Transverse colon (tissue), 4 donors: ENCODE measurements at regions not wholly inside any gene's neighbourhood (a gene's known extent, or its start where the extent isn't known, plus 50 kb on each side); places are given as distances from the start of the nearest gene placed in this dataset.

ENCODE experiments used
- DNase-seq: peaks from one replicate; pipeline ENCODE4 v3.0.0-alpha.2; 2019
- H3K27ac ChIP-seq, 4 donors: fragments of 200-600 bp; sonication (generic); 2 replicates each; pipeline ENCODE4 v1.5.1; 2016 to 2018; ENCODE audit warnings: inconsistent platforms in 4 of 4
- H3K27me3 ChIP-seq: fragments of 200-600 bp; sonication (generic); 2 replicates; pipeline ENCODE4 v1.5.1; 2017; ENCODE audit warnings: inconsistent platforms
- H3K36me3 ChIP-seq, 4 donors: fragments of 200-600 bp; sonication (generic); 2 replicates each; pipeline ENCODE4 v1.5.1; 2017 to 2019; ENCODE audit warnings: inconsistent platforms in 4 of 4
- H3K4me1 ChIP-seq, 4 donors: fragments of 200-600 bp; sonication (generic); 2 replicates each; pipeline ENCODE4 v1.5.1; 2017 to 2020; ENCODE audit warnings: inconsistent platforms in 4 of 4
- H3K4me3 ChIP-seq, 4 donors: fragments of 200-600 bp; sonication (generic); 1 replicate in 1 of 4; 2 replicates in 3 of 4; pipeline versions ENCODE4 v1.5.1 to v1.6.1; 2017 to 2019; ENCODE audit warnings: inconsistent platforms in 4 of 4
- H3K9me3 ChIP-seq, 2 donors: fragments of 200-600 bp; sonication (generic); 2 replicates each; pipeline ENCODE4 v1.5.1; 2017 to 2019; ENCODE audit warnings: inconsistent platforms in 2 of 2
- EP300 ChIP-seq: sonication (generic); formaldehyde crosslinking; IDR thresholded peaks from one replicate; pipeline ENCODE4 v1.6.1; 2017; ENCODE audit warnings: antibody characterized with exemption, low read depth
- POLR2A ChIP-seq: fragments of 450-650 bp; IDR thresholded peaks from one replicate; pipeline ENCODE4 v1.6.1; 2016; ENCODE audit warnings: antibody characterized with exemption, mild to moderate bottlenecking, moderate library complexity
- POLR2AphosphoS5 ChIP-seq, 3 donors: sonication (generic); formaldehyde crosslinking; IDR thresholded peaks; one replicate each; pipeline ENCODE4 v1.6.1; 2016; ENCODE audit warnings: antibody characterized with exemption in 3 of 3
- WGBS, 2 donors: methylation state at CpG; one replicate each; pipeline ENCODE4 v1.1.5; 2018; ENCODE audit warnings: low coverage in 1 of 2; 5-methylcytosine and 5-hydroxymethylcytosine counted together
- in situ Hi-C, 4 donors: fragments of 200-750 bp; cut with MboI; loops; one replicate each; pipeline versions ENCODE4 v1.15.0 to v1.15.1; 2017; ENCODE audit warnings: low sequenced_read_pairs in 3 of 4, low pct_ligation_motif_present in 1 of 4, low pct_unique_long_range_greater_than_20kb in 1 of 4
- intact Hi-C: fragments of 100-400 bp; cut with DNase I; formaldehyde crosslinking; loops from one replicate; pipeline ENCODE4 v1.15.1; 2023; ENCODE audit warnings: low total_unique reads
- TF ChIP-seq, protein P1 (sequence below), 5 experiments: fragments of 200-600 bp in 3 of 5; fragments of 450-650 bp in 2 of 5; sonication (generic) in 3 of 5; IDR thresholded peaks; 1 replicate in 2 of 5; 2 replicates in 3 of 5; pipeline ENCODE4 v1.5.1; 2016 to 2017; ENCODE audit warnings: antibody characterized with exemption in 5 of 5, inconsistent platforms in 3 of 5, mild to moderate bottlenecking in 2 of 5, moderate library complexity in 1 of 5

DNA sequence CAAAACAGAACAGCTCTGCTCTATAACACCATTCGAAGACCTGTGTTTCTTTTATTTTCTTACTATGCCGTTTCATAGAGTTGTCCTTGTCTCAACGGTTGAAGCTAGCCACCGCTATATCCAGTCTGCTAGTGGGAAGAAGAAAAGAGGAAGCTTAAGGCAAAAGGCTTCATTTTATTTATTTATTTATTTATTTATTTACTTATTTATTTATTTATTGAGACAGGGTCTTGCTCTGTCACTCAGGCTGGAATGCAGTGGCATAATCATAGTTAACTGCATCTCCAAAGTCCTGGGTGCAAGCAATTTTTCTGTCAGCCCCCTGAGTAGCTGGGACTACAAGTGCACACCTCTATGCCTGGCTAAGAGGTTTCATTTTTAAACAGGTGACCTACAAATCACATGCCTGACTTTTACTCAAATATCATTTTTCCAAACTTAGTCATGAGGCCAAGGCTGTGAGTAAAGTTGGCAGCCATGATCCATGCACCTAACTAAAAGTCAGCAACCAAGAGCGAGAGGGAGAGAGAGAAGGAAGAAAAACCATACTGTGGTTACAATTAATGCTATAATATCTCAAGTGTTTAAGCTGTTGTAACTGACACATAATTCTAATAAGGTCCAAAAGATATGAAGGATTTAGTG is 1305.3 kb upstream of the LRRTM3 start:
- Histone ChIP-seq H3K36me3 (no peaks in the 10 kb centered on the region), H3K27ac (no peak overlapping the region), H3K27me3 (no peaks in the 10 kb centered on the region), H3K4me3 (no peak overlapping the region), H3K9me3 (peaks cover under 1 to 3% of the 10 kb centered on the region in 2 donors), H3K4me1 (no peaks in the 10 kb centered on the region)
- intact Hi-C loops, result no loop called here
- in situ Hi-C loops, result no loop called here
- DNase-seq, result no peak
- TF ChIP-seq EP300, result no peak
- no peak for TF ChIP-seq POLR2A
- TF ChIP-seq, protein P1, sequence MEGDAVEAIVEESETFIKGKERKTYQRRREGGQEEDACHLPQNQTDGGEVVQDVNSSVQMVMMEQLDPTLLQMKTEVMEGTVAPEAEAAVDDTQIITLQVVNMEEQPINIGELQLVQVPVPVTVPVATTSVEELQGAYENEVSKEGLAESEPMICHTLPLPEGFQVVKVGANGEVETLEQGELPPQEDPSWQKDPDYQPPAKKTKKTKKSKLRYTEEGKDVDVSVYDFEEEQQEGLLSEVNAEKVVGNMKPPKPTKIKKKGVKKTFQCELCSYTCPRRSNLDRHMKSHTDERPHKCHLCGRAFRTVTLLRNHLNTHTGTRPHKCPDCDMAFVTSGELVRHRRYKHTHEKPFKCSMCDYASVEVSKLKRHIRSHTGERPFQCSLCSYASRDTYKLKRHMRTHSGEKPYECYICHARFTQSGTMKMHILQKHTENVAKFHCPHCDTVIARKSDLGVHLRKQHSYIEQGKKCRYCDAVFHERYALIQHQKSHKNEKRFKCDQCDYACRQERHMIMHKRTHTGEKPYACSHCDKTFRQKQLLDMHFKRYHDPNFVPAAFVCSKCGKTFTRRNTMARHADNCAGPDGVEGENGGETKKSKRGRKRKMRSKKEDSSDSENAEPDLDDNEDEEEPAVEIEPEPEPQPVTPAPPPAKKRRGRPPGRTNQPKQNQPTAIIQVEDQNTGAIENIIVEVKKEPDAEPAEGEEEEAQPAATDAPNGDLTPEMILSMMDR (IDR thresholded peaks at IDR 0.05), result no peak
- no peak for TF ChIP-seq POLR2AphosphoS5 (IDR thresholded peaks at IDR 0.05)
- 87 to 90% methylated on average over 5 of the region's 5 CpGs for whole genome bisulfite sequencing, 2 donors

DNA sequence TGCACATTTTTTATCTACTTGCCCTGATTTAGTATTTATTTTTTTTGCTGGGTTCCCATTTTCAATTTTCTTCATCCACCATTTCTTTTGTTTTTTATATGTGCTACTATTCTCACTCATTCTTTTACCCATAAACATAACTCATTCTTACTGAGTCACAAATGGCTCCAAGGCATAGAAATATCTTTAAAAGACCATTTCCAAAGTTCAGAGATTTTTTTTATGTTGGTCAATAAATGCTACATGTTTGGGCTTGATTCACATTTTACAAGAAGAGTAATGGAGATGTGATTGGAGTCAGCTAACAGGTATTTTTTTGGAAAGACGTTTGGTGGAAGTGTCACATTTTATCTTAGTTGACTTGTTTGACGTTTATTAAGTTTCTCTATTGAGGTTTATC is 1303.2 kb upstream of the LRRTM3 start:
- Histone ChIP-seq H3K27me3 (no peaks in the 10 kb centered on the region), H3K27ac (no peak overlapping the region), H3K4me1 (no peaks in the 10 kb centered on the region), H3K36me3 (no peaks in the 10 kb centered on the region), H3K4me3 (no peak overlapping the region), H3K9me3 (no peaks in the 10 kb centered on the region)
- 76 to 100% methylated on average over 2 of the region's 2 CpGs for WGBS, 2 donors
- in situ Hi-C loops, result no loop called here
- intact Hi-C loops, result no loop called here
- TF ChIP-seq EP300, result no peak
- TF ChIP-seq, protein P1 (IDR thresholded peaks at IDR 0.05), result no peak
- no peak for TF ChIP-seq POLR2A
- TF ChIP-seq POLR2AphosphoS5 (IDR thresholded peaks at IDR 0.05), result no peak
- DNase-seq, result no peak

DNA sequence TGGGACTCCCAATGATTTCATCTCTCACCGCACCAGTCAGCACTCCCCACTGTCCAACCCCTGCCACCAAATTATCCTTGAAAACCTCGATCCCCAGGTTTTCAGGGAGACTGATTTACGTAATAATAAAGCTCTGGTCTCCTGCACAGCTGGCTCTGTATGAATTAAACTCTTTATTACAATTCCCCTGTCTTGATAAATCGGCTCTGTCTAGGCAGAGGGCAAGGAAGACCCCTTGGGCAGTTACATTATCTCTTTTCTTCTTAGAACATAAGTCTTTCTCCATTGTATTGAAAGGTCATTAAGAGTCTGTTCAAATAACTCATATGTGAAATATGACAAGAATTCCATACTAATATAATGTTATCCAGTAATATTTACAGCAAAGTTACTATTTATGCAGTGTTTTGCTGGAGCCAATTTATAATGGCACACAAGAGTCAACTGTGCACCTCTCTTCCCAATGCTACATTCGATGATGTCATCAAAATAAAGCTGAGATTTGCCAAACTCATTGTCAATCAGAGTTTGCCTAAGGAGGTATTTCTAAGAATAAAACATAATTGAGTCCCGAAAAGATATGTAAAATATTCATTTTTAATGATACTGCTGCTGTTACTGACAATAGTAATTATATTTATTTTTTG is 1297.2 kb upstream of the LRRTM3 start:
- intact Hi-C loops, result no loop called here

DNA sequence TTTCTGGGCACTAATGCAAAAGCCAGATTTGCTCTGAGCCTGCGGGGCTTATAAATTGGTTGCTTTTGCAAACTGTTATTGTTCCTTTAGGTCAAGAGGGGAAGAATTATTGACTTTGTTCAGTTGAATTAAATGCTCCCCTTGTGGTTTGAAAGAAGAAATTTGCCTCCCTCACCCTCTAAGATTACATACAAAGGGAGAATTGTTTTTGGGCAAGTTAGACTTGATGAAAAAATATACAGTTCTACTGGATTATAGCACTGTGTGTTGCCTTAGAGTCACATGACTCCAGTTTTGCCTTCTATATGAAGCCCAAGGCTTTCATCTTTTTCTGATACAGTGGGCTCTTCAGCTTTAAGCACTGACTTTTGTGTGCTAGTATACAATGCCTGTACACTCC is 1265.8 kb upstream of the LRRTM3 start:
- TF ChIP-seq, protein P1 (IDR thresholded peaks at IDR 0.05), result no peak
- TF ChIP-seq POLR2AphosphoS5 (IDR thresholded peaks at IDR 0.05), result no peak
- no peak for TF ChIP-seq EP300
- TF ChIP-seq POLR2A, result no peak
- WGBS, 2 donors, result 75 to 100% methylated on average over 1 of the region's 1 CpG
- intact Hi-C loops (no loop called here), in situ Hi-C loops (no loop called here)
- no peak for DNase-seq
- Histone ChIP-seq H3K27me3 (no peaks in the 10 kb centered on the region), H3K36me3 (no peaks in the 10 kb centered on the region), H3K27ac (no peak overlapping the region), H3K4me1 (no peaks in the 10 kb centered on the region), H3K9me3 (no peaks in the 10 kb centered on the region), H3K4me3 (no peak overlapping the region)

More for the DNA sequence above, 1297.2 kb upstream of the LRRTM3 start:
- no peak overlapping the region for H3K4me3 ChIP-seq
- no peak overlapping the region for H3K27ac ChIP-seq
- WGBS, 2 donors, result 84% methylated on average over 6 of the region's 6 CpGs
- no peaks in the 10 kb centered on the region for H3K36me3 ChIP-seq
- DNase-seq, result no peak
- peaks cover 3% of the 10 kb centered on the region in 2 donors for H3K9me3 ChIP-seq
- in situ Hi-C loops, result no loop called here
- no peaks in the 10 kb centered on the region for H3K27me3 ChIP-seq
- no peaks in the 10 kb centered on the region for H3K4me1 ChIP-seq
- TF ChIP-seq, protein P1 (IDR thresholded peaks at IDR 0.05), result no peak
